GM20431 (cell line): ENCODE measurements at regions not wholly inside any gene's neighbourhood (a gene's known extent, or its start where the extent isn't known, plus 50 kb on each side); places are given as distances from the start of the nearest gene placed in this dataset.

Experiments
- in situ Hi-C: fragments of 300-500 bp; cut with MseI, MboI; formaldehyde crosslinking; loops from one replicate; pipeline ENCODE4 v1.15.0; 2020; ENCODE audit warnings: low sequenced_read_pairs; ENCODE audit not compliant: unreplicated experiment

DNA sequence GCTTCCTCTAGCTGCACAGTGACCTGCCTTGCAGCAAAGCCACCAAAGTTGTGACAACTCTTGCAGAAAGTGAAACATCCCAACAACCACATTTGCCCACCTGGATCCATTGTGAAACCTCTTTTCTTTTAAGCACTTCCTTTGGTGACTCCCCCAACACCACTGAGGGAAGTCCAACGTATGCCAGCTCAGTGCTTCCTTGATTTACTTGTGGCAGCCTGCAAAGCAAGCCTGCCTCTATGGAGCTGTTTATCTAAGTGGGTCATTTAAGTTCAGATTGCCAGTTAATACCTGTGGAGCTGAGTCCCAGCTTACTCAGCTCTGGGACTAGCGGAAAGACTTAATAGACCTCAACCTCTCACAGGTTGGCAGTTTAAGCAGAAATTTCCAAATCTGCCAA, 230.8 kb upstream of the GHITM start:
- in situ Hi-C loops, result no loop called here

- in situ Hi-C loops, result no loop called here
Measured at GRCh38 chr10:83909001-83909400, 230.3 kb upstream of the GHITM start.

- in situ Hi-C loops, result no loop called here
Measured at GRCh38 chr10:83915801-83916200, 223.5 kb upstream of the GHITM start.

DNA sequence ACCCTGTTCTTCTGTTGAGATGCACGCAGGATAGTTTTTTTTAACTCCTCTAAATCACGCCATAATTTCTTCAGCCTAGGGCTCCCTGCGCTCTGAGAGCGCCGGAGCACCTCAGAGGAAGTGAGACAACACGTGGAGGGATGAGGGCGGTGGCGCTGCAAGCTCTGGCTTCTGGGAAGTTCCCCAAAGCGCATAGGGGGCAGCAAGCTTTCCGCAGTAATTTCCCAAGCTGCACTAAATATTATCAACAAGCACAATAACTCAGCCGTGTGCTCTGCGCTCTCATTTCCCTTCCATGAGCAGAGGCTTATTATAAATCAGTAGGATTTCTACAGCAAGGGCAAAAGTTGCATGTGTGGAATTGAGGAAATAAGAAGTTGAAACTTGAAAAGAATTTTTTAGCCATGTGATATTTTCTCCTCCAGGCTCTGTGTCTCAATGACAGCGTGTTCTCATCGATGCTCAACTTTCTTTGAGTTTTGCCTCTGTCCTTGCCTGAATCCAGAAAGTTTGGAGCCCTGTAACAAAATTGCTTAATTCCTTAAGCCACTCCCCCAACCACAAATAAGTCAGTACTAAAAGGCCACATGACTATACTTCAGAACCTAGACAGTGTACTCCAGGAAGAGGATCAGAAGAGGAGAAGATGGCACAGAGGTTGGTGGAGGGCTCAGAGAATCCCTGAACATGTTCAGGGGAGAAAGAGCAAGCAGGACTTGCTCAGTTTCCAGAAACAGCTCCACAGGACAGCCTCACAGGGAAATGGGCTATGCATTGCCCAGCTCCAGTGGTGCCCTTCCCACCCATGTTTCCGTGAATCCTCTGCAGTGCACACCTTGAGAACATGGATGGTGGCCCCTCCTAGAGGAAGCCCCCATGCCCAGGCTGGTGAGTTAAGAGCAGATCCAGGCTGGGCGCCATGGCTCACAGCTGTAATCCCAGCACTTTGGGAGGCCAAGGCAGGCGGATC, 221.5 kb upstream of the GHITM start:
- in situ Hi-C loops, result no loop called here

- in situ Hi-C loops, result no loop called here
Measured at GRCh38 chr10:83919187-83919586, 220.1 kb upstream of the GHITM start.

DNA sequence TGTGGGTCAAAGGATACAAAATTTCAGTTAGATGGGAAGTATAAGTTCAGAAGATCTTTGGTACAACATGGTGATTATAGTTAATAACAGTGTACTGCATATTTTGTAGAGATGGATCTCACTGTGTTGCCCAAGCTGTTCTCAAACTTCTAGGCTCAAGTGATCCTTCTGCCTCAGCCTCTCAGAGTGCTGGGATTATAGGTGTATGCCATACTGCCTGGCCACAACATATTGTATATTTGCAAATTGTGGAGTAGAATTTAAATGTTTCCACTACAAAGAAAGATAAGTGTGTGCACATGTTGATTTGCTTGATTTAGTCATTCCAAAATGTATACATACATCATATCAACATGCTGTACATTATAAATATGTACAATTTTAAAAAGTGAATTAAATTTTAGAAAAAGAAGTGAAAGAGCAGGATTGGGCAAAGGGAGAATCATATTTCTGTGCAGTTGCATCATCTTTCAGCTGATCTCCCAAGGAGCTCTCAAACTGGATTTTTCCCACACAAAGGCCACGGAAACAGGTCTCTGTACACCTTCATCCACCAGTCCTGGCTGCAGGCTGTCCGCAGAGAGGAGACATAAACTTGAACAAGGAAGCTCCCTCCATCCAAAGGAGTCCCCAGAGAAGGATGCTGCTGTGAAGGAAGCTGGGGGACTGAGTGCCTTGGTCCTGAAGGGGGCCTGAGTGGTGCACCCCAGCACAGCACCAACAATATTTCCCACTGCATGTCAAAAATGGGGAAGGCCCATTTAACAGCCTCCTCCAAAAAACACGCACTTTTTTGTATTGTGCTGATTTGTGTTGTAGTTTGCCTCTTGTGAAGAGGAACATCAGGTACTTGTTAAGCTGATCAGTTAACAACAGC, 217.1 kb upstream of the GHITM start:
- in situ Hi-C loops, result no loop called here

DNA sequence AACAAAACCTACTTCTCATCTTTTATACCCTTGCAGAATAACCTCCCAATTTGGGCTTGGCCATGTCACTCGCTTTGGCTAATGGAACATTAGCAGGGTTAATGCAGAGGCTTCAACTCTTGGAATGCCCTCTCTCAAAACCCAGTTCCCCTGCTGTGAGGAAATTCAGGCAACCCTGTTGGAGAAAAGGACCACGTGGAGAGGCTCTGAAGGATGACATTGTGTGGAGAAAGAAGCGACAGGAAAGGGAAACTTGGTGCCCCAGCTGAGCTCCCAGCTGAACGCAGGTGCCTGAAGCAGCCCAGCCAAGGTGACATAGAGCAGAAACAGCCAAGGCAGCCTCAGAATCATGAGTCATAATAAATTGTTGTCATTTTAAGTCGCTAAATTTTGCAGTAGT, 214.2 kb upstream of the GHITM start:
- in situ Hi-C loops, result no loop called here

GRCh38 chr10:83926606-83927005, 212.7 kb upstream of the GHITM start:
- in situ Hi-C loops, result no loop called here

DNA sequence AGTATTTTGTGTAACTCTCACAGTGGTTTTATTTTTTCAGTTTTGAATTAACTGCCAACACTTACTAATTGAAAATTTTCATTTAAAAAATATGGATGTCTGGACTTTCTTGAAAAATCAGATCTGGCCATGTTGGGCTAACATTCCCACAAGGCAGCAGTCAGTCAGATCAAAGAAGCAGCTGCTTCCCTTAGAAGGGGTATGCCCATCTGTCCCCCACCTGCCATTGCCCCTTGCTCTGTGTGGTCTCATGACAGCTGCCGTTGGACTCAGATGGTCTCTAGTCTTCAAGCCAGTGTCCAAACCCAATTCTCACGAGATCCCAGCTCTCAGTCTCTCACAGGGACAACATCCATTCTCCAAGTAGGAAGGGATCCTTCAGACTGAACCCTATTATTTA, 212.1 kb upstream of the GHITM start:
- in situ Hi-C loops, result no loop called here

DNA sequence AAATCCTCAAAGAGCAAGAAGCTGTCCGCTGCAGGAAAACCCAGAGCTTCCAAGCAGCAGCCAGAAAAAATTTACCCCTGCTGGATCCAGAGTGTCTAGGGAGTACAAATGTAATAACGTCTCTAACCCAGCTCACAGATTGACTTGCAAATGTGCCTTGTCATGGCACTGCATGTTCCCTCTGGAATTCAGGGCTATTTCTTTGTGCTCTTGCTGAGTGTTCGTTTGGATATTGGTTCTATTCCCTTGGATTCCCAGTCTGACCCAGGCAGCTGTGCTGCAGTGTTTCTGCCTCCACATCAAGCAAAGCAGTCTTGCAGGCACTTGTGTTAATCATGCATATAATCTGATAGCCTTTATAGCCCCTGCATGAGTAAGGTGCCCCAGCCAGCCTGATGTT, 209.9 kb upstream of the GHITM start:
- in situ Hi-C loops, result no loop called here

DNA sequence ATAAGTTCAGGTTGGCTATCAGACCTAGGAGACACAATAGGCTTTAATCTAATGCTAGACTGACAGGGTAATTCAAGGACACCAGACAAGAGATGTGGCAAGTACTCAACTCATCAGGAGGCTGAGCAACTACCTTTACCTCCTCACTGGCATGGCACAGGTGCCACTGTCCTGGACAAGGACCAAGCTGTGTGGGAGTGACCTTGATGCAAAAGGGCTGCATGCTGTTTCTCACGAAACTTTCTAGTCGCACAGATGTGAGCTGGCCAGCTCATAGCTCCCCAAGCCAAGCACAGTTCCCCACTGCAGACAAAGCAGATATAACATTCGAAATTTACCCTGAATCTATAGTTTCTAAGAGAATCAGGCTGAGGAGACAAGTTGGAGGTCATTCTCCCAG, 207.6 kb upstream of the GHITM start:
- in situ Hi-C loops, result no loop called here

DNA sequence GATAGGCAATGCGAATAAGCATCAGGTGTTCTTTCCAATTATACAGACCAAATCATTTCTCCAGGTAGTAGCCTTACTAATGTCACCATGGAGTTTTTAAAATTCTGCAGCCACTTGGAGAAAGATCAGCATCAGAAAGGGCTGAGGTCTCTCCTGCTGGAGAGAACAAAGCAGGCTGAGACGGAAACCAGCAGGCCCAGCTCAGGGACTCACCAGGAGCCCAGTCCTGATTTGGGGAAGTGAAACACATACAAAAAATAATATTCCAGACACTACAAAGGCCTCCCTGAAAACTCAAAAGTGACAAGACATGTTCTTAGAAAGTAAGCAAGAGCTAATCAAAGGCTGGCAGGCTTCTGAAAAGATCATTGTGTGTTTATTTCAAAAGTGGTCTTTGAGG, 207.1 kb upstream of the GHITM start:
- in situ Hi-C loops, result no loop called here

GRCh38 chr10:83934062-83934461, 205.2 kb upstream of the GHITM start:
- in situ Hi-C loops, result no loop called here

DNA sequence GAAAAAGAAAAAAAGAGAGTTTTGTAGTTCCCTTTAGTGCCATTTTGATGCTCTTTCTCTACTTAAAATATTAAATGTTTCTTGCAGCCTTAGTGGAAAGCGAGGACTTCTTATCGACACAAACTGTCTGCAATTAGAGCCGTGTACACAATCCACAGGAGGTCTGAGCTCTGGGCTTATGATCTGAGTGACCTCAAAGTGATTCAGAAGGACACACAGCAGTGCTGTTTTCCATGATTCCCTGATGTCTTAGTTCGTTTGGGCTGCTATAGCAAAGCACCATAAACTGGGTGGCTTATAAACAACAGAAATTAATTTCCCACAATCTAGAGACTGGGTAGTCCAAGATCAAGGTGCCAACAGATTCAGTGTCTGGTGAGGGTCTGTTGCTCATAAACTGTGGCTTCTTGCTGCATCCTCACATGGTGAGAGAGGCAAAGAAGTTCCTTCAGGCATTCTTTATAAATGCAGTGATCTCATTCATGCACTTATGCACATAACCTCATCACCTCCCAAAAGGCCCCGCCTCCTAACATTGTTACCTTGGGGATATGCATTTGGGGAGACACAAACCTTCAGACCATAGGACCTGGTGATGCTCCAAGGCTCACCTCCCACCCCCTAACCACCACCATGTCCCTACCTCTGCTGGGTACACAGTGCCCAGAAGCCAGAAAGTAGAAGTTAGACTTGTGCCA, 204.5 kb upstream of the GHITM start:
- in situ Hi-C loops, result no loop called here

- in situ Hi-C loops, result no loop called here
Measured at GRCh38 chr10:83935339-83935736, 204.0 kb upstream of the GHITM start.

- in situ Hi-C loops, result no loop called here
Measured at GRCh38 chr10:83935911-83936310, 203.4 kb upstream of the GHITM start.

DNA sequence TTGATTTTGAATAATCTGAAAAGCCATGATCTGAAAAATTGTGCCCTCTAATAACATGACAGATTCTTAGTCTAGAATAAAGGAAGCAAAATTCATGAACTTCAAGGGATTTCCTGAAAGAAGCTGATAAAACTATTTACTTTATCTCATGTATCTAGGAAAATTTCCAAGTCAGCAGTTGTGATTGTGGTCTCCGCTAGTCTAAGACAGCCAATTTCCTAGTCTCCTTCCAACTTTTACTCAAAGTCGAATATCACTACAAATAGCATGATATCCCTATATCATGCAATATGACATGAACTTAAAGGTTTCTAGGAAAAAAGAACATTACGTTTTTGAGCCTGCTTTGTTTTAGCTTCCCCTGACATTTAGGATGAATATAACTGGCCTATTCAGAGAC, 202.1 kb upstream of the GHITM start:
- in situ Hi-C loops, result no loop called here

DNA sequence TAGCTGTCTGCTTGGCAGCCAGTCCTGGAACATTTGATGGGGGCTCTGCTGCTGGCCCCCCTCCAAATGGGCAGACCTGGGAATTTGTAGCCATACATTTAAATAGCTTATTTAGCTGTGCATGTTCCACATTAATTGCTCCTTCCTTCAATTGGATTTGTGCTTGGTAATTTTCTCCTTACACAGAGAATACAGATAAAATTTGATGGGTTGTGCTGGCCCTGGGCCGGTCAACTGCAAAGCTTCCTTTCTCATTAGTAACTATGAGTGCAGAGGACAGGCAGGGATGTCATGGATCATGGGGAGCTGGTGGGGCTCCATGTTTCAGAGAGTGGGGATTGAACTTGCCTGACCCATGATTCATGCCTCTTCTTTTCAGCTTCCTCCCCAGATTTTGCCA, 201.5 kb upstream of the GHITM start:
- in situ Hi-C loops, result no loop called here

- in situ Hi-C loops, result no loop called here
Measured at GRCh38 chr10:83941189-83941588, 198.1 kb upstream of the GHITM start.

GRCh38 chr10:83942410-83942809, 196.9 kb upstream of the GHITM start:
- in situ Hi-C loops, result no loop called here

GRCh38 chr10:83943049-83943448, 196.3 kb upstream of the GHITM start:
- in situ Hi-C loops, result no loop called here
